A549 (cell line): ENCODE measurements at regions not wholly inside any gene's neighbourhood (a gene's known extent, or its start where the extent isn't known, plus 50 kb on each side); places are given as distances from the start of the nearest gene placed in this dataset.

ENCODE experiments used
- ATAC-seq, 2 experiments: fragments of 200-7000 bp in 1 of 2; fragments of >200 bp in 1 of 2; cut with Nextera tagmentation in 1 of 2; cut with Tn5 transposase in 1 of 2; 3 replicates each; pipeline versions ENCODE4 v1.8.0 to v1.9.1; 2018 to 2020; ENCODE audit warnings: mild to moderate bottlenecking in 1 of 2, moderate library complexity in 1 of 2
- CTCF ChIA-PET: fragments of 300-600 bp; sonication (Branson Sonifier 250); formaldehyde crosslinking; extraction: SDS; loops from one replicate; lab custom pipeline; 2021; ENCODE audit warnings: antibody characterized with exemption, inconsistent platforms; lab: Yijun Ruan, JAX
- POLR2A ChIA-PET: fragments of 350-600 bp; formaldehyde crosslinking; extraction: SDS; loops from one replicate; lab custom pipeline; 2021; ENCODE audit warnings: antibody characterized with exemption, inconsistent platforms; lab: Yijun Ruan, JAX
- DNase-seq, 2 experiments: peaks; one replicate each; pipeline versions ENCODE4 v3.0.0 to v3.0.0-alpha.2; 2011 to 2016; ENCODE audit warnings: low read depth in 1 of 2, low spot score in 1 of 2
- FAIRE-seq: peaks from 2 replicates; lab custom pipeline; 2011; peaks lifted over from hg19 to GRCh38; lab: Jason Lieb, UNC
- H3K27ac ChIP-seq, 2 experiments: fragments of >200 bp; sonication (Bioruptor Twin); formaldehyde crosslinking; 3 replicates each; pipeline ENCODE4 v1.5.1; 2016 to 2017
- H3K4me1 ChIP-seq: fragments of >200 bp; sonication (Bioruptor Twin); formaldehyde crosslinking; 3 replicates; pipeline ENCODE4 v1.6.1; 2016
- H3K4me2 ChIP-seq: fragments of >200 bp; sonication (Bioruptor Twin); formaldehyde crosslinking; 3 replicates; pipeline ENCODE4 v1.6.1; 2016
- H3K4me3 ChIP-seq: fragments of >200 bp; sonication (Bioruptor Twin); formaldehyde crosslinking; 3 replicates; pipeline ENCODE4 v1.5.1; 2016
- H3K9me3 ChIP-seq: fragments of >200 bp; sonication (Bioruptor Twin); formaldehyde crosslinking; 3 replicates; pipeline ENCODE4 v1.6.1; 2016
- BHLHE40 ChIP-seq: IDR thresholded peaks from 2 replicates; pipeline ENCODE4 v1.6.1; 2012; ENCODE audit warnings: low read depth, low read length, inconsistent platforms
- FOSB ChIP-seq: fragments of 250-450 bp; sonication (Bioruptor Pico); IDR thresholded peaks from 2 replicates; pipeline ENCODE4 v1.5.0; 2020; ENCODE audit warnings: mild to moderate bottlenecking, moderate library complexity
- HEYL ChIP-seq: fragments of 250-450 bp; sonication (Bioruptor Pico); IDR thresholded peaks from 2 replicates; pipeline ENCODE4 v1.8.0; 2021; ENCODE audit warnings: mild to moderate bottlenecking, moderate library complexity
- HOXB13 ChIP-seq: fragments of 250-450 bp; sonication (Bioruptor Pico); IDR thresholded peaks from 2 replicates; pipeline ENCODE4 v1.5.0; 2020; ENCODE audit warnings: low read depth, mild to moderate bottlenecking, moderate library complexity
- HOXB5 ChIP-seq: fragments of 250-450 bp; sonication (Bioruptor Pico); IDR thresholded peaks from 2 replicates; pipeline ENCODE4 v1.5.0; 2020; ENCODE audit warnings: mild to moderate bottlenecking, moderate library complexity
- JUNB ChIP-seq: fragments of >200 bp; sonication (Bioruptor Twin); formaldehyde crosslinking; IDR thresholded peaks from 2 replicates; pipeline ENCODE4 v1.6.1; 2016
- KDM5A ChIP-seq: fragments of 200-600 bp; sonication (generic); IDR thresholded peaks from 2 replicates; pipeline ENCODE4 v1.6.1; 2016; ENCODE audit warnings: antibody characterized with exemption, mild to moderate bottlenecking
- MAX ChIP-seq: IDR thresholded peaks from 2 replicates; pipeline ENCODE4 v1.6.1; 2012
- MYC ChIP-seq: IDR thresholded peaks from 2 replicates; pipeline ENCODE4 v1.6.1; 2012; ENCODE audit warnings: mild to moderate bottlenecking, inconsistent platforms, low read length, improper control_type of control experiment, borderline replicate concordance
- NPAS2 ChIP-seq: fragments of 250-450 bp; sonication (Bioruptor Pico); IDR thresholded peaks from 2 replicates; pipeline ENCODE4 v1.8.0; 2022; ENCODE audit warnings: mild to moderate bottlenecking, moderate library complexity, borderline replicate concordance
- PBX3 ChIP-seq: IDR thresholded peaks from 2 replicates; pipeline ENCODE4 v1.6.1; 2012
- RARB ChIP-seq: fragments of 250-450 bp; sonication (Bioruptor Pico); IDR thresholded peaks from 2 replicates; pipeline ENCODE4 v1.8.0; 2021; ENCODE audit warnings: mild to moderate bottlenecking, moderate library complexity
- SMC3 ChIP-seq: fragments of >200 bp; sonication (Bioruptor Twin); formaldehyde crosslinking; IDR thresholded peaks from 3 replicates; pipeline ENCODE4 v1.6.1; 2018; ENCODE audit warnings: inconsistent platforms
- TP53 ChIP-seq: fragments of 250-450 bp; sonication (Bioruptor Pico); IDR thresholded peaks from 2 replicates; pipeline ENCODE4 v1.5.0; 2021; ENCODE audit warnings: mild to moderate bottlenecking, moderate library complexity
- ZFP36 ChIP-seq: fragments of 450-650 bp; IDR thresholded peaks from 2 replicates; pipeline ENCODE4 v1.6.1; 2014; ENCODE audit warnings: borderline replicate concordance; ENCODE audit not compliant: partially characterized antibody
- WGBS: methylation state at CpG from one replicate; pipeline ENCODE4 v1.1.6; 2017; ENCODE audit errors: missing lambda C conversion rate; 5-methylcytosine and 5-hydroxymethylcytosine counted together
- TF ChIP-seq, protein P1 (sequence below): fragments of 200-600 bp; sonication (generic); IDR thresholded peaks from 2 replicates; pipeline ENCODE4 v1.6.1; 2016; ENCODE audit warnings: antibody characterized with exemption, mild to moderate bottlenecking, moderate library complexity

DNA sequence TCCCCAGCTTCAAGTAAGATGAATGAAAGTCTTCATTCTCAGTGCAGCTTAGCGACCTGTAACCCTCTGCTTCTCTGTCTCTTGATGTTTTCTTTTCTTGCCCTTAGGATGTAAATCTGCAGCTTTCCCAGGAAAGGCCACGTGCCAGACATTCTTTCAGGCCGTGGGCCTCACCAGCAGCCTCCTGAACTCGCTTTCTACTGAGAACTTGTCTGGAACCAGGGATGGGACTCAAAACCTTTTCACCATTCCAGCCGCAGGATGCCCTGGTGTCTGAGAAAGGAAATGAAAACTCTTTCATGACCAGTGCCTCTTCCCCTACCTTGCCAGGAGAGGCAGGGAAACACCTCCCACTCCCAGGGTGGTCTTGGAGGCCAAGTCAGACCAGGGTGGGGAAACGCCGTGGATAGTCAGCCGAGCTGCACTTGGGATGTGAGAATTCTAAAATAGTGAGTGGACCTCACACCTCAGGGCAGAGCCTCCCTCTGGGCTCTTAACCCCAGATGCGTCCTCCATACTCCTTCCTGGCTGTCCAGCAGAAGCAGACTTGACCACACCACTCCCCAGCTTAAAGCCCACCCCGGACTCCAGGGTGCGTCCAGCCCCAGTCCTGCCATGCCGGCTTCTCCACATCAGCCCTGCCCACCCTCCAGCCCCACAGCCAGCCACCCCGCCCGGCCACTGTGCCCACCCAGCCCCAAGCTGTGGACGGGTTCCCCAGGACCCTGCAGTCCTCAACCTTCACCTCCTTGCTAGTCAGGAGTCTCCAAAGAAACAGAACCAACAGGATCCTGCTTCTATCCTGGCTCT lies 115.5 kb downstream of the TWIST2 start:
- H3K9me3 ChIP-seq: 0 out of 3 replicates have a peak, but pooled peaks cover 2% of the 10 kb centered on the region
- POLR2A ChIA-PET: no interaction called here
- TF ChIP-seq BHLHE40 (no peak), MYC (no peak), PBX3 (no peak), TP53 (no peak), SMC3 (no peak), HEYL (CRISPR knock-in tag) (no peak), FOSB (CRISPR knock-in tag) (no peak), ZFP36 (no peak), HOXB13 (no peak), KDM5A (no peak)
- TF ChIP-seq, protein P1, sequence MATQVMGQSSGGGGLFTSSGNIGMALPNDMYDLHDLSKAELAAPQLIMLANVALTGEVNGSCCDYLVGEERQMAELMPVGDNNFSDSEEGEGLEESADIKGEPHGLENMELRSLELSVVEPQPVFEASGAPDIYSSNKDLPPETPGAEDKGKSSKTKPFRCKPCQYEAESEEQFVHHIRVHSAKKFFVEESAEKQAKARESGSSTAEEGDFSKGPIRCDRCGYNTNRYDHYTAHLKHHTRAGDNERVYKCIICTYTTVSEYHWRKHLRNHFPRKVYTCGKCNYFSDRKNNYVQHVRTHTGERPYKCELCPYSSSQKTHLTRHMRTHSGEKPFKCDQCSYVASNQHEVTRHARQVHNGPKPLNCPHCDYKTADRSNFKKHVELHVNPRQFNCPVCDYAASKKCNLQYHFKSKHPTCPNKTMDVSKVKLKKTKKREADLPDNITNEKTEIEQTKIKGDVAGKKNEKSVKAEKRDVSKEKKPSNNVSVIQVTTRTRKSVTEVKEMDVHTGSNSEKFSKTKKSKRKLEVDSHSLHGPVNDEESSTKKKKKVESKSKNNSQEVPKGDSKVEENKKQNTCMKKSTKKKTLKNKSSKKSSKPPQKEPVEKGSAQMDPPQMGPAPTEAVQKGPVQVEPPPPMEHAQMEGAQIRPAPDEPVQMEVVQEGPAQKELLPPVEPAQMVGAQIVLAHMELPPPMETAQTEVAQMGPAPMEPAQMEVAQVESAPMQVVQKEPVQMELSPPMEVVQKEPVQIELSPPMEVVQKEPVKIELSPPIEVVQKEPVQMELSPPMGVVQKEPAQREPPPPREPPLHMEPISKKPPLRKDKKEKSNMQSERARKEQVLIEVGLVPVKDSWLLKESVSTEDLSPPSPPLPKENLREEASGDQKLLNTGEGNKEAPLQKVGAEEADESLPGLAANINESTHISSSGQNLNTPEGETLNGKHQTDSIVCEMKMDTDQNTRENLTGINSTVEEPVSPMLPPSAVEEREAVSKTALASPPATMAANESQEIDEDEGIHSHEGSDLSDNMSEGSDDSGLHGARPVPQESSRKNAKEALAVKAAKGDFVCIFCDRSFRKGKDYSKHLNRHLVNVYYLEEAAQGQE: no peak
- H3K4me2 ChIP-seq: no peak overlapping the region
- no peaks in the 10 kb centered on the region for H3K4me1 ChIP-seq
- H3K4me3 ChIP-seq: no peak overlapping the region
- H3K27ac ChIP-seq: no peak overlapping the region
- FAIRE-seq (no peak), ATAC-seq (0 out of 6 replicates have a peak, but pooled peaks of 1 of the 2 experiments have one; percentile 20), DNase-seq (no peak)
- 60% methylated on average over 12 of the region's 15 CpGs for WGBS
- CTCF ChIA-PET: no interaction called here

GRCh38 chr2:238963971-238964328 lies 116.1 kb downstream of the TWIST2 start:
- FAIRE-seq (no peak), DNase-seq (no peak), ATAC-seq (no peak)
- TF ChIP-seq, protein P1: no peak
- no peak for TF ChIP-seq NPAS2 (CRISPR knock-in tag)
- TF ChIP-seq HOXB5 (CRISPR knock-in tag): no peak
- TF ChIP-seq RARB (CRISPR knock-in tag): no peak
- TF ChIP-seq JUNB: no peak
- no peak for TF ChIP-seq MAX
- no peak overlapping the region for H3K4me3 ChIP-seq
- WGBS: 36% methylated on average over 1 of the region's 2 CpGs
- 0 out of 3 replicates have a peak, but pooled peaks cover 2% of the 10 kb centered on the region for H3K9me3 ChIP-seq
- H3K27ac ChIP-seq: no peak overlapping the region
- POLR2A ChIA-PET: no interaction called here
- H3K4me1 ChIP-seq: no peaks in the 10 kb centered on the region
- H3K4me2 ChIP-seq: no peak overlapping the region
- CTCF ChIA-PET: no interaction called here
